Mammary epithelial cell (primary cell): ENCODE measurements at regions not wholly inside any gene's neighbourhood (a gene's known extent, or its start where the extent isn't known, plus 50 kb on each side); places are given as distances from the start of the nearest gene placed in this dataset.

Experiments used
- EZH2 ChIP-seq: IDR thresholded peaks from 2 replicates; pipeline ENCODE4 v1.6.1; 2012; ENCODE audit warnings: low read length, inconsistent platforms, borderline replicate concordance
- TF ChIP-seq, protein P1 (sequence below), 2 donors: IDR thresholded peaks in 1 of 2; conservative IDR thresholded peaks in 1 of 2; 2 replicates each; pipeline ENCODE4 v1.5.1; 2011 to 2012; ENCODE audit warnings: inconsistent platforms in 2 of 2, low read length in 2 of 2, mild to moderate bottlenecking in 2 of 2, control low read depth in 1 of 2, low read depth in 1 of 2; ENCODE audit not compliant: insufficient read depth in 1 of 2; ENCODE audit errors: extremely low read depth in 1 of 2

DNA sequence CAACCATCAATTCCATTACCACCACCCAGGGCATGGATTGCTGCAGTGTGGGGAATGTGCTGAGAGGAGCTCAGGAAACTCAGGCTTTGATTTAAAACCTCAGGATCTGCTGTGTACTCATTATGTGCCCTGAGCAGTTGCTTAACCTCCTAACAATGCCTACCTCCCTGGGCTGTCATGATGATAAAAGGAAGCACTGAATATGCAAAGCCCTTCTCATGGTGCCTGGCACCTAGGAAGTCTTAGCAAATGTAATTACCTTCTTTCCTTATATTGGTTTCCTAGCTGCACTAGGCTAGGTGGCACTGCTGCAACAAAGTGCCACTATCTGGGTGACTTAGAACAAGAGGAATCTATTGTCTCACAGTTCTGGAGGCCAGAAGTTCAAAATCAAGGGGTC, 62.2 kb downstream of the KCTD12 start:
- no peak for TF ChIP-seq EZH2
- TF ChIP-seq, protein P1, sequence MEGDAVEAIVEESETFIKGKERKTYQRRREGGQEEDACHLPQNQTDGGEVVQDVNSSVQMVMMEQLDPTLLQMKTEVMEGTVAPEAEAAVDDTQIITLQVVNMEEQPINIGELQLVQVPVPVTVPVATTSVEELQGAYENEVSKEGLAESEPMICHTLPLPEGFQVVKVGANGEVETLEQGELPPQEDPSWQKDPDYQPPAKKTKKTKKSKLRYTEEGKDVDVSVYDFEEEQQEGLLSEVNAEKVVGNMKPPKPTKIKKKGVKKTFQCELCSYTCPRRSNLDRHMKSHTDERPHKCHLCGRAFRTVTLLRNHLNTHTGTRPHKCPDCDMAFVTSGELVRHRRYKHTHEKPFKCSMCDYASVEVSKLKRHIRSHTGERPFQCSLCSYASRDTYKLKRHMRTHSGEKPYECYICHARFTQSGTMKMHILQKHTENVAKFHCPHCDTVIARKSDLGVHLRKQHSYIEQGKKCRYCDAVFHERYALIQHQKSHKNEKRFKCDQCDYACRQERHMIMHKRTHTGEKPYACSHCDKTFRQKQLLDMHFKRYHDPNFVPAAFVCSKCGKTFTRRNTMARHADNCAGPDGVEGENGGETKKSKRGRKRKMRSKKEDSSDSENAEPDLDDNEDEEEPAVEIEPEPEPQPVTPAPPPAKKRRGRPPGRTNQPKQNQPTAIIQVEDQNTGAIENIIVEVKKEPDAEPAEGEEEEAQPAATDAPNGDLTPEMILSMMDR (conservative IDR thresholded peaks at IDR 0.05 in 1 of 2, IDR thresholded peaks at IDR 0.05 in 1 of 2; ENCODE audit: extremely low read depth in 1 of 2, insufficient read depth in 1 of 2, low read depth in 1 of 2, low read length in 2 of 2): no peak
